ENCODE measurements at regions not wholly inside any gene's neighbourhood (a gene's known extent, or its start where the extent isn't known, plus 50 kb on each side); places are given as distances from the start of the nearest gene placed in this dataset.

GRCh38 chr3:55173504-55173903, 245.6 kb upstream of the LRTM1 start:
- TF ChIP-seq FOXP2 (optimal IDR thresholded peaks at IDR 0.05; ENCODE audit: control extremely low read depth, extremely low read length, insufficient read depth) (no peak), POLR2AphosphoS5 (IDR thresholded peaks at IDR 0.05; ENCODE audit: borderline replicate concordance, low read depth, low read length) (no peak), EZH2 (IDR thresholded peaks at IDR 0.05) (no peak)
- H3K9me3 ChIP-seq (ENCODE audit: low read depth, low read length): no peaks in the 10 kb centered on the region
- no peaks in the 10 kb centered on the region for H3K36me3 ChIP-seq (ENCODE audit: insufficient read depth, low read length)
- H3K9ac ChIP-seq (ENCODE audit: insufficient read length): no peak overlapping the region
- H3K27ac ChIP-seq: no peak overlapping the region
- DNase-seq (ENCODE audit: low read depth, low spot score): no peak
- no peak overlapping the region for H3K4me3 ChIP-seq

GRCh38 chr3:55172913-55173312, 245.1 kb upstream of the LRTM1 start:
- DNase-seq (ENCODE audit: low read depth, low spot score): no peak
- H3K9ac ChIP-seq (ENCODE audit: insufficient read length): no peak overlapping the region

GRCh38 chr3:55170444-55170843, 242.6 kb upstream of the LRTM1 start:
- no peak overlapping the region for H3K27ac ChIP-seq

More at GRCh38 chr3:55172913-55173312, 245.1 kb upstream of the LRTM1 start:
- no peaks in the 10 kb centered on the region for H3K9me3 ChIP-seq (ENCODE audit: low read depth, low read length)
- no peak overlapping the region for H3K27ac ChIP-seq
- no peak for TF ChIP-seq EZH2 (IDR thresholded peaks at IDR 0.05)
- TF ChIP-seq POLR2AphosphoS5 (IDR thresholded peaks at IDR 0.05; ENCODE audit: borderline replicate concordance, low read depth, low read length): no peak
- TF ChIP-seq FOXP2 (optimal IDR thresholded peaks at IDR 0.05; ENCODE audit: control extremely low read depth, extremely low read length, insufficient read depth): no peak
- no peak overlapping the region for H3K4me3 ChIP-seq
- no peaks in the 10 kb centered on the region for H3K36me3 ChIP-seq (ENCODE audit: insufficient read depth, low read length)

GRCh38 chr3:55169608-55170072, 241.8 kb upstream of the LRTM1 start:
- no peak overlapping the region for H3K27ac ChIP-seq
- TF ChIP-seq POLR2AphosphoS5 (IDR thresholded peaks at IDR 0.05; ENCODE audit: borderline replicate concordance, low read depth, low read length): no peak
- no peak for TF ChIP-seq FOXP2 (optimal IDR thresholded peaks at IDR 0.05; ENCODE audit: control extremely low read depth, extremely low read length, insufficient read depth)
- TF ChIP-seq EZH2 (IDR thresholded peaks at IDR 0.05): no peak

More at GRCh38 chr3:55170444-55170843, 242.6 kb upstream of the LRTM1 start:
- TF ChIP-seq FOXP2 (optimal IDR thresholded peaks at IDR 0.05; ENCODE audit: control extremely low read depth, extremely low read length, insufficient read depth) (no peak), EZH2 (IDR thresholded peaks at IDR 0.05) (no peak), POLR2AphosphoS5 (IDR thresholded peaks at IDR 0.05; ENCODE audit: borderline replicate concordance, low read depth, low read length) (no peak)
- DNase-seq (ENCODE audit: low read depth, low spot score): no peak
- no peaks in the 10 kb centered on the region for H3K9me3 ChIP-seq (ENCODE audit: low read depth, low read length)
- H3K36me3 ChIP-seq (ENCODE audit: insufficient read depth, low read length): no peaks in the 10 kb centered on the region
- no peak overlapping the region for H3K4me3 ChIP-seq
- H3K9ac ChIP-seq (ENCODE audit: insufficient read length): no peak overlapping the region

GRCh38 chr3:55169161-55169560, 241.3 kb upstream of the LRTM1 start:
- no peak overlapping the region for H3K27ac ChIP-seq
- H3K36me3 ChIP-seq (ENCODE audit: insufficient read depth, low read length): no peaks in the 10 kb centered on the region
- H3K4me3 ChIP-seq: no peak overlapping the region
- H3K9ac ChIP-seq (ENCODE audit: insufficient read length): no peak overlapping the region
- H3K9me3 ChIP-seq (ENCODE audit: low read depth, low read length): no peaks in the 10 kb centered on the region
- TF ChIP-seq EZH2 (IDR thresholded peaks at IDR 0.05) (no peak), FOXP2 (optimal IDR thresholded peaks at IDR 0.05; ENCODE audit: control extremely low read depth, extremely low read length, insufficient read depth) (no peak), POLR2AphosphoS5 (IDR thresholded peaks at IDR 0.05; ENCODE audit: borderline replicate concordance, low read depth, low read length) (no peak)
- no peak for DNase-seq (ENCODE audit: low read depth, low spot score)

More at GRCh38 chr3:55169608-55170072, 241.8 kb upstream of the LRTM1 start:
- DNase-seq (ENCODE audit: low read depth, low spot score): no peak
- Histone ChIP-seq H3K9ac (ENCODE audit: insufficient read length) (no peak overlapping the region), H3K9me3 (ENCODE audit: low read depth, low read length) (no peaks in the 10 kb centered on the region), H3K4me3 (no peak overlapping the region), H3K36me3 (ENCODE audit: insufficient read depth, low read length) (no peaks in the 10 kb centered on the region)

GRCh38 chr3:55167586-55168317, 239.9 kb upstream of the LRTM1 start:
- H3K4me3 ChIP-seq: no peak overlapping the region
- TF ChIP-seq FOXP2 (optimal IDR thresholded peaks at IDR 0.05; ENCODE audit: control extremely low read depth, extremely low read length, insufficient read depth) (no peak), EZH2 (IDR thresholded peaks at IDR 0.05) (no peak)
- H3K27ac ChIP-seq: no peak overlapping the region
- no peak overlapping the region for H3K9ac ChIP-seq (ENCODE audit: insufficient read length)
- no peaks in the 10 kb centered on the region for H3K9me3 ChIP-seq (ENCODE audit: low read depth, low read length)
- DNase-seq (ENCODE audit: low read depth, low spot score): no peak
- H3K36me3 ChIP-seq (ENCODE audit: insufficient read depth, low read length): no peaks in the 10 kb centered on the region

- Histone ChIP-seq H3K27ac (no peak overlapping the region), H3K36me3 (ENCODE audit: insufficient read depth, low read length) (no peaks in the 10 kb centered on the region), H3K9ac (ENCODE audit: insufficient read length) (no peak overlapping the region), H3K4me3 (no peak overlapping the region), H3K9me3 (ENCODE audit: low read depth, low read length) (no peaks in the 10 kb centered on the region)
- DNase-seq (ENCODE audit: low read depth, low spot score): no peak
- TF ChIP-seq EZH2 (IDR thresholded peaks at IDR 0.05): no peak
- no peak for TF ChIP-seq POLR2AphosphoS5 (IDR thresholded peaks at IDR 0.05; ENCODE audit: borderline replicate concordance, low read depth, low read length)
- no peak for TF ChIP-seq FOXP2 (optimal IDR thresholded peaks at IDR 0.05; ENCODE audit: control extremely low read depth, extremely low read length, insufficient read depth)
These were observed 239.0 kb upstream of the LRTM1 start for GRCh38 chr3:55166576-55167555.

All from SK-N-MC (cell line).